ENCODE measurements at regions not wholly inside any gene's neighbourhood (a gene's known extent, or its start where the extent isn't known, plus 50 kb on each side); places are given as distances from the start of the nearest gene placed in this dataset.

DNA sequence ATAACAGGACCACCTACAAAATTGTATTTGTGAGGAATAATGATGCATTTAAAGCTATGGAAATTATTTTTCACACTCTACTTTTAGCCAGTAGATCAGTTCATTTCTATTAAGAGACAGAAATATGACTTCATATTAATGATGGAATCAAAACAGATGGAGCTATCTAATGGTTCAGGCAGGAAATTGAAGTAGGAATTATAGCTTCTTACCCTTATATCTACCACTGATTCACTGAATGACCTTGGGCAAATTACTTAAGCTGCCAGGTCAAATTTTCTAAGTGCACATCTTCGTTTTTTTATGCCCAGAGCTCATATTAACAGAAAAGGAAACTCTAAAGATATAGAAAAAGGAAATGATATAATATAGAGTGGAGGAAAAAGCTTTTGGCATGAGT lies 323.1 kb downstream of the PCDH10 start:
- Mint-ChIP-seq H3K36me3 (ENCODE audit: low read depth) (no peaks in the 10 kb centered on the region), H3K4me3 (no peak overlapping the region), H3K4me1 (ENCODE audit: low read depth) (no peaks in the 10 kb centered on the region), H3K9me3 (ENCODE audit: insufficient read depth) (peaks cover 4% of the 10 kb centered on the region), H3K27me3 (ENCODE audit: low read depth) (no peaks in the 10 kb centered on the region), H3K27ac (no peak overlapping the region)
- DNase-seq (no peak), ATAC-seq (no peak)
- CTCF ChIA-PET: no interaction called here
- POLR2A ChIA-PET: no interaction called here

DNA sequence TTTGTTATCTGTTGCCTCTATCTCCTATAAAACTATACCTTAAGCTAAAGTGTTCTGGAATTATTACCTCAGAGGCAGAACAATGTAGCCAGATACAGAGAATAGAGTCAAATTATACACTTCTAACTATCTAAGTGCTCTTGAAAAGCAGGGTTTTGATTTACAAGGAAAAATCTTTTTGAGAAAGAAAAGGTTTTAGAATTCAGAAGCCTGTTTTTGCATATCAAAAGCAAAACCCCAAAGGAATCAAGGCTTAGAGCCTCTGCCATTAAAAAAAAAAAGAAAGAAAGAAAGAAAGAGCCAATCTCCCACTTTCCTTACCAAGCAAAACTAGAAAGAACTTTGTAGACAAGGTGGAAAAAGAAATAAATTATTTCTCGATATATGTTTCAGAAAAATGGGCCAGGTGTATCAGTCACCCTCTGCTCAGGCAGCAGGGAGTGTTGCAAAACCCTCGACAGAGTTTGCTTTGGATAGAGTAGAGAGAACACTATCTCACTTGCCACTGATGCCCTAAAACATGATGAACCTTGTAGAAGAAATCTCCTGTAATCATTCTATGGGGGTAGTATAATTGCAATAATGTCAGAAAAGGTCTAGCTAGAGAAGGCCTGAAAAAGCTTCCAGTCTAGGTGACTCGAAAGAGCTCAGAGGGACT lies 318.3 kb downstream of the PCDH10 start:
- Mint-ChIP-seq H3K4me1 (ENCODE audit: low read depth) (no peaks in the 10 kb centered on the region), H3K9me3 (ENCODE audit: insufficient read depth) (no peaks in the 10 kb centered on the region), H3K27me3 (ENCODE audit: low read depth) (no peaks in the 10 kb centered on the region), H3K27ac (no peak overlapping the region), H3K4me3 (no peak overlapping the region), H3K36me3 (ENCODE audit: low read depth) (no peaks in the 10 kb centered on the region)
- ChIA-PET CTCF (no interaction called here), POLR2A (no interaction called here)
- DNase-seq (no peak), ATAC-seq (no peak)

DNA sequence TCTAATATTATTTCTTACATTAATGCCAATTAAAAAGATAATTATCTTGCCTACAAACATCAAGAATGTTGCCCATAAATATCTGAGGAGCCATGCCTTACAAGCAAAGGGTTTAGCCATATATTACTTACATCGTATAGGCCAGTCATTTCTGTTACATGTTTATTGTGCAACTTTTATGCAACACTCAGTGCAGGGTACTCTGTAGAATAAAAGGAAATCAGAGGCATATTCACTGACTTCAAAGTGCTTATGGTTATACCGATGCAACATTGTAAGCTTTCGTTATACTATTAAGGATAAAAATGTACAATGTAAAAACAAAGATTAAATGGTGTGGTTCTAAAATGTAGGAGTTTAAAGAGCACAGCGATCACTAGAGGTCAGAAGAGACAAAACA lies 315.9 kb downstream of the PCDH10 start:
- Mint-ChIP-seq H3K27ac (no peak overlapping the region), H3K27me3 (ENCODE audit: low read depth) (no peaks in the 10 kb centered on the region), H3K4me3 (no peak overlapping the region), H3K9me3 (ENCODE audit: insufficient read depth) (peaks cover 3% of the 10 kb centered on the region), H3K4me1 (ENCODE audit: low read depth) (no peaks in the 10 kb centered on the region), H3K36me3 (ENCODE audit: low read depth) (no peaks in the 10 kb centered on the region)
- no peak for DNase-seq
- ChIA-PET POLR2A (no interaction called here), CTCF (no interaction called here)
- no peak for ATAC-seq

DNA sequence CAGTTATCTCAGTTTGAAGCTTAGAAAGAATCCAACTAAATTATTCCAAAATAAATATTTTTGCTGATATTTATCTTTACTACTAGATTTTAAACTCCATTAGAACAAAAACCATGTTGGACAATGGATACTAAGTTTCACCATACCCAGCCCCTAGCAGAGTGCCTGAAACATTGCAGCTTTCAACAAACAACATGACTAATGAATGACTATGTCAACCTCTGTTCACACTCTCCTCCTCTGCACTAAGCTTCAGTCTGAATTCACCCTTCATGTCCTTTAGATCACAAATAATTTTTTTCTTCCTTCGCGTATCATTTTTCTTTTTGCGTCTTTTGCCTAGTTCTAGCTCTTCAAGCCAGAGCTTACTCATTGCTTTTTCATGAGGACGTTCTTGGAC lies 315.2 kb downstream of the PCDH10 start:
- Mint-ChIP-seq H3K36me3 (ENCODE audit: low read depth) (no peaks in the 10 kb centered on the region), H3K27ac (no peak overlapping the region), H3K4me1 (ENCODE audit: low read depth) (no peaks in the 10 kb centered on the region), H3K9me3 (ENCODE audit: insufficient read depth) (peaks cover 3% of the 10 kb centered on the region), H3K27me3 (ENCODE audit: low read depth) (no peaks in the 10 kb centered on the region), H3K4me3 (no peak overlapping the region)
- no peak for ATAC-seq
- ChIA-PET POLR2A (no interaction called here), CTCF (no interaction called here)
- DNase-seq: no peak

DNA sequence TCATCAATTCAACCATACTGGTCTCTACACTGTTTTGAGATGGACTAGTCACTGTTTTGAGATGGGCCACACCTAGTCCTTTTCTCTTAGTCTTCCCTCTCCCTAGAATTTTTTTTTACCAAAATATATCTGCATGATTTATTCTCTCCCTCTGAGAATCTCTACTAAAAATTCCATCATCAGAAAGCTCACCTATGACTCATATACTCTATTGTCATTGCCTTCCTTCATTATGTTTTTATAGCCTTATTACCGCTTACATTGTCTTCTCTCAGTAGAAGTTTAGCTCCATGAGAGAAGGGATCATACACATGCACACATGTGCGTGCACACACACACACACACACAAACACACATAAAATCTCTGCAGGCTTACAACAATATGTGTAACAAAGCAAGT lies 303.6 kb downstream of the PCDH10 start:
- DNase-seq (no peak), ATAC-seq (no peak)
- no peak overlapping the region for H3K4me3 Mint-ChIP-seq
- no peaks in the 10 kb centered on the region for H3K36me3 Mint-ChIP-seq (ENCODE audit: low read depth)
- H3K27ac Mint-ChIP-seq: no peak overlapping the region
- no peaks in the 10 kb centered on the region for H3K9me3 Mint-ChIP-seq (ENCODE audit: insufficient read depth)
- ChIA-PET POLR2A (no interaction called here), CTCF (no interaction called here)
- H3K27me3 Mint-ChIP-seq (ENCODE audit: low read depth): no peaks in the 10 kb centered on the region
- no peaks in the 10 kb centered on the region for H3K4me1 Mint-ChIP-seq (ENCODE audit: low read depth)

DNA sequence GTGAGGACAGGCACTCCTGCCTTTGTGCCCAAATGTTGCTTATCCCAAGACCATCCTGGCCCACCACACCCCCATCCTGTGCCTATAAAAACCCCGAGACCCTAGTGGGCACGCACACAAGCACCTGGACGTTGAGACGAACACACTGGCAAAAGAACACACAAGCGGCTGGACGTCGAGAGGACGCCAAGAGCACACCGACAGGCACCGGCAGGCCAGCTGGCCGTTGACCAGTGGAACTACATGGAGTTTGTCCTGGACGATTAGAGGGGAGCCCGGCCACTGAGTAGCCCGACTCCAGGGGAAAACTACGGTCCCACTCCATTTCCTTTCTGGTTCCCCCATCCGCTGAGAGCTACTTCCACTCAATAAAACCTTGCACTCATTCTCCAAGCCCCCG lies 301.7 kb downstream of the PCDH10 start:
- H3K36me3 Mint-ChIP-seq (ENCODE audit: low read depth): no peaks in the 10 kb centered on the region
- no peaks in the 10 kb centered on the region for H3K27me3 Mint-ChIP-seq (ENCODE audit: low read depth)
- POLR2A ChIA-PET: no interaction called here
- DNase-seq (no peak), ATAC-seq (no peak)
- H3K4me3 Mint-ChIP-seq: no peak overlapping the region
- no peak overlapping the region for H3K27ac Mint-ChIP-seq
- CTCF ChIA-PET: no interaction called here
- no peaks in the 10 kb centered on the region for H3K4me1 Mint-ChIP-seq (ENCODE audit: low read depth)
- no peaks in the 10 kb centered on the region for H3K9me3 Mint-ChIP-seq (ENCODE audit: insufficient read depth)

DNA sequence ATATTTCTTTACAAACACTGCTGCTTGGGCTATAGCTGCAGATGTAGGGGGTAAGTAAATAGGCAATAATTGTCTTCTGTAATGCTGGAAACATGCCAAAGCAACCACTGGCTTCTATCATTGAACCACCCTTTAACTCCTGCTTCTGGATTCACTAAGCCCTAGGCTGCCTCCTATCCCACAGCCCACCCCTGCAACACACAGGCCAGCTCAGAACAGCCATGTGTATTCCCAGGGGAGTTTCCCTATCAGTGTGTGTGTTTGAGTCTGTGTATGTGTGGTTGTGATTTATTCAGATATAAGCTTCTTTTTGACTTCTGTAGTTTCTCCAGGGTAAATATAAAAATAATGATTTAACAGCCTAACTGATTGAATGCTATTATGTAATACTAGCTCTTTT lies 291.3 kb downstream of the PCDH10 start:
- no peak for ATAC-seq
- POLR2A ChIA-PET: no interaction called here
- no peak for DNase-seq
- Mint-ChIP-seq H3K36me3 (ENCODE audit: low read depth) (no peaks in the 10 kb centered on the region), H3K27me3 (ENCODE audit: low read depth) (no peaks in the 10 kb centered on the region), H3K27ac (no peak overlapping the region), H3K9me3 (ENCODE audit: insufficient read depth) (no peaks in the 10 kb centered on the region), H3K4me1 (ENCODE audit: low read depth) (no peaks in the 10 kb centered on the region), H3K4me3 (no peak overlapping the region)
- CTCF ChIA-PET: no interaction called here

DNA sequence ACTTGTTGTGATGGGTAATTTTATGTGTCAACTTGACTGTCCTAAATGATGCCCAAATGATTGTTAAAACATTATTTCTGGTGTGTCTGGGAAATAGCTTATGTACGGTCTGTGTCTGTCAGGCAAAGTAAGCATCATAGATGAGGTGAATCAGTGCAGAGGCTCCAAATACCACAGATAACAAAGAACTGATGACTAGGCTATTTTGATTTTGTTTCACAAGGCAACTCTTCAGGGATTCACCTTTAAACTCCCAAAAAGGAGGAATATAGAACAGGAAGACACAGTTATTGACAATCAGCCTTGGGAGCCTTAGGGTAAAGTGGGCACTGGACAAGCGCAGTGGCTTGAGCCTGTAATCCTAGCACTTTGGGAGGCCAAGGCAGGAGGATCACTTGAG lies 290.7 kb downstream of the PCDH10 start:
- POLR2A ChIA-PET: no interaction called here
- CTCF ChIA-PET: no interaction called here
- H3K9me3 Mint-ChIP-seq (ENCODE audit: insufficient read depth): no peaks in the 10 kb centered on the region
- H3K4me1 Mint-ChIP-seq (ENCODE audit: low read depth): no peaks in the 10 kb centered on the region
- no peak overlapping the region for H3K27ac Mint-ChIP-seq
- no peak for ATAC-seq
- no peaks in the 10 kb centered on the region for H3K27me3 Mint-ChIP-seq (ENCODE audit: low read depth)
- no peak for DNase-seq
- H3K36me3 Mint-ChIP-seq (ENCODE audit: low read depth): no peaks in the 10 kb centered on the region
- H3K4me3 Mint-ChIP-seq: no peak overlapping the region

DNA sequence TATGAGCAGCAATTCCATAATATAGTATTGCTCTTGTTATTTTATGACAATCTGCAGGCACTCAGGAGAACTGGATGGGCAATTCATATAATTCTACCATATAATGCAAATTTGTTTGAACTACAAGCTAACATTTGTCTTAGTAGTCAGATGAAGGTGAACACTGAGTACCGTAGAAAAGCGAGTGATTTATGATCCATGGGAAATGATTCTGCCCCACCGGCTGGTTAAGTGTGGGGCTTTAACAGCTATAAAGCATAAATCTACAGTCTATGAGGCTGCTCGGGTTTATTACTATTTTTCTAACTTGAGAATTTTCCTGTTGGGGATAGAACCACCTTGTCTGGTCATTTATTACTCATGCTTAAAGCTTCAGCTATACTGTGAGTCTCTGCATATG lies 275.5 kb downstream of the PCDH10 start:
- Mint-ChIP-seq H3K27ac (no peak overlapping the region), H3K36me3 (ENCODE audit: low read depth) (no peaks in the 10 kb centered on the region), H3K4me3 (no peak overlapping the region), H3K9me3 (ENCODE audit: insufficient read depth) (peaks cover 6% of the 10 kb centered on the region), H3K27me3 (ENCODE audit: low read depth) (no peaks in the 10 kb centered on the region), H3K4me1 (ENCODE audit: low read depth) (no peaks in the 10 kb centered on the region)
- ChIA-PET CTCF (no interaction called here), POLR2A (no interaction called here)
- no peak for ATAC-seq
- no peak for DNase-seq

DNA sequence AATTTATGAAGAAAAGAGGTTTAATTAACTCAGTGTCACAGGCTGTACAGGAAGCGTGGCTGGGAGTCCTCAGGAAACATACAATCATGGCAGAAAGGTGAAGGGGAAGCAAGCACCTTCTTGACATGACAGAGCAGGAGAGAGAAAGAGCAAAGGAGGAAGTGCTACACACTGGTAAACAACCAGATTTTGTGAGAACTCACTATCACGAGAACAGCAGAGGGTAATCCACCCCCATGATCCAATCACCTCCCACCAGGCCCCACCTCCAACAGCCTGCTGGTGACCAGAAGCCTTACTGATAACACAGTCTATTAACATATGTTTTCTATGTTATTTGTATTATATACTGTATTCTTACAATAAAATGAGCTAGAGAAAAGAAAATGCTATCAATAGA lies 254.8 kb downstream of the PCDH10 start:
- Mint-ChIP-seq H3K27ac (no peak overlapping the region), H3K36me3 (ENCODE audit: low read depth) (no peaks in the 10 kb centered on the region), H3K27me3 (ENCODE audit: low read depth) (no peaks in the 10 kb centered on the region), H3K4me1 (ENCODE audit: low read depth) (no peaks in the 10 kb centered on the region), H3K9me3 (ENCODE audit: insufficient read depth) (no peaks in the 10 kb centered on the region), H3K4me3 (no peak overlapping the region)
- ATAC-seq: no peak
- POLR2A ChIA-PET: no interaction called here
- CTCF ChIA-PET: no interaction called here
- DNase-seq: no peak

DNA sequence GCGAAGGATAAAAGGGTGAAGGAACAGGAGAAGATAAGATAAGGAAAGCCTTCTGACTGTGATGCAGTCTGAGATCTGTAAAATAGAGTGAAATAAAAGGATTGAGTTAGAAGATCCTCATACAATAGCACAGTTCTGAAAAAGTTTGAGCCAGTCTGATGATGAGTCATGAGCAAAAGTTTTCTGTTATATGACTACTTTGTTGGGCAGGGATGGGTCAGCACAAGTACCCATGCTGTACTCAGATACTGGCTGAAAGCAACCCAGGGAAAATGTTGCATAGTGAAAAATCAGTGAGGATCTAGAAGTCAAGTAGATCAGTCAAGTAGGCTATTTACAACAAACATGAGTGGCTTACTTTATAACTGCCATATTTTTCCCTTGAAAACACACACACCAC lies 253.5 kb downstream of the PCDH10 start:
- CTCF ChIA-PET: no interaction called here
- peaks cover 4% of the 10 kb centered on the region for H3K9me3 Mint-ChIP-seq (ENCODE audit: insufficient read depth)
- H3K4me3 Mint-ChIP-seq: no peak overlapping the region
- POLR2A ChIA-PET: no interaction called here
- no peaks in the 10 kb centered on the region for H3K27me3 Mint-ChIP-seq (ENCODE audit: low read depth)
- H3K27ac Mint-ChIP-seq: no peak overlapping the region
- ATAC-seq (no peak), DNase-seq (no peak)
- no peaks in the 10 kb centered on the region for H3K4me1 Mint-ChIP-seq (ENCODE audit: low read depth)
- no peaks in the 10 kb centered on the region for H3K36me3 Mint-ChIP-seq (ENCODE audit: low read depth)

DNA sequence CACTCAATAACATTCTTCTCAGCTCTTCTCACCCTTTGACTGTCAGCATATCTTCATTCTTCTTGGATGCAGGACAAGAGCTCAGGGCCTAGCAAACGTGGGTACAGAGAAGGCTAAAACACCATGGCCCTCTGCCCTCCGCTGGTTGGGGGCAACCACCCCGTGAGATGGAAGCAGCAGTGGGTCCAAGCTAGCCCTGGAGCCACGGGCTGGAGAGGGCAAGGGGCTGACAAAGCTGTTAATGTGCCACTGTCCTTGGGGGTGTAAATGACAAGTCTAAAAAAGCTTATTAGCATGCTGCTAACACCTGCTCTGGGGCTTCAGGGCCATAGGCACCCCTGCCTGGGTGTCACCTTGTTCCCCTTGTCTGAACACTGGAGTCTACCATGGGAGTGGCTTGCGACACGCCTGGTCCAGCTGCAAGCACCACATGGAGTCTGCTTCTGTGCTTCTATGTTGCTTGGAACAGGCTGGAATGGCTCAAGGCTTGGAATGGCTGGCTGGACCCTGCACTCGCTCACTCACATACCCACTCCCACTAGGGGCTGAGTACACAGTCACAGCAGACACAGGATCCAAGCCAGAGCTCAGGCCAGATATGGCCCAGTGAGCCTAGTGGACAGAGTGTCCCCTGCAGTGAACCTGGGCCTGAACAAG lies 246.0 kb downstream of the PCDH10 start:
- no peak for ATAC-seq
- no peaks in the 10 kb centered on the region for H3K4me1 Mint-ChIP-seq (ENCODE audit: low read depth)
- H3K9me3 Mint-ChIP-seq (ENCODE audit: insufficient read depth): peaks cover 4% of the 10 kb centered on the region
- H3K27me3 Mint-ChIP-seq (ENCODE audit: low read depth): no peaks in the 10 kb centered on the region
- H3K4me3 Mint-ChIP-seq: no peak overlapping the region
- no peaks in the 10 kb centered on the region for H3K36me3 Mint-ChIP-seq (ENCODE audit: low read depth)
- CTCF ChIA-PET: no interaction called here
- DNase-seq: no peak
- no peak overlapping the region for H3K27ac Mint-ChIP-seq
- POLR2A ChIA-PET: no interaction called here

DNA sequence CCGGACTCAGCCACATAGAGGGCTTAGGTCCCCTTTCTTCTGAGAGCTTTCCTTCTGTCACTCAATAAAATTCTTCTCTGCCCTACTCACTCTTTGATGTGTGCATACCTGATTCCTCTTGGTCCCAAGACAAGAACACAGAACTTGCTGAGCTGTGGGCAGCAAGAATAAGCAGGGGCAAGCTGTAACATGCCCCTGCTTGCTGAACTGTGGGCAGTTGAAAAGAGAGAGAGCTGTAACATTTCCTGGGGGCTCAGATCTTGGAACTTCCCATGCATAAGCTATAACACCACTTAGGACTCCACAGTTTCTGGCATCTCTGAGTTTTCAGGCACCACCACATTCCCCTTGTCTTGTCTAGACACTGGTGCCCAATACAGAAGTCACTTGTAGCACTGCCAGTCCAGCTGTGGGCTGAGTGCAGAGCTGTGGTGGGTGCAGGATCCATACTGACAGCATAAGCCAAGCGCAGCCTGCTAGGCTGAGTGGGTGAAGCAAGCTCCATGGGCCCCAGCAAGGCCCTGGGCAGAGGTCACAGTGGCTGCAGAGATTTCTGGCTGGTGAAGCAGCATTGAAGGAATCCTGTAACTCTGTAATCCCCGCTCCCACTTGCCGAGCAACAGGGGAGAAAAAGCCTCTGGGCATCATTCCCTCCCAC lies 241.2 kb downstream of the PCDH10 start:
- DNase-seq (no peak), ATAC-seq (no peak)
- Mint-ChIP-seq H3K4me3 (no peak overlapping the region), H3K4me1 (ENCODE audit: low read depth) (no peaks in the 10 kb centered on the region), H3K27ac (no peak overlapping the region), H3K36me3 (ENCODE audit: low read depth) (no peaks in the 10 kb centered on the region), H3K9me3 (ENCODE audit: insufficient read depth) (no peaks in the 10 kb centered on the region), H3K27me3 (ENCODE audit: low read depth) (no peaks in the 10 kb centered on the region)
- ChIA-PET CTCF (no interaction called here), POLR2A (no interaction called here)

Measured in activated CD8-positive, alpha-beta T cell treated with anti-CD3 and anti-CD28 coated beads, Interleukin-2, amount 10 ng/mL, durations not matched to agents 7 days and 5 days (primary cell).